Ammon's horn (tissue), 1 donor: ENCODE measurements at regions not wholly inside any gene's neighbourhood (a gene's known extent, or its start where the extent isn't known, plus 50 kb on each side); places are given as distances from the start of the nearest gene placed in this dataset.

Source experiments
- DNase-seq: peaks from one replicate; pipeline ENCODE4 v3.0.0-alpha.2; 2016; ENCODE audit warnings: low spot score

DNA sequence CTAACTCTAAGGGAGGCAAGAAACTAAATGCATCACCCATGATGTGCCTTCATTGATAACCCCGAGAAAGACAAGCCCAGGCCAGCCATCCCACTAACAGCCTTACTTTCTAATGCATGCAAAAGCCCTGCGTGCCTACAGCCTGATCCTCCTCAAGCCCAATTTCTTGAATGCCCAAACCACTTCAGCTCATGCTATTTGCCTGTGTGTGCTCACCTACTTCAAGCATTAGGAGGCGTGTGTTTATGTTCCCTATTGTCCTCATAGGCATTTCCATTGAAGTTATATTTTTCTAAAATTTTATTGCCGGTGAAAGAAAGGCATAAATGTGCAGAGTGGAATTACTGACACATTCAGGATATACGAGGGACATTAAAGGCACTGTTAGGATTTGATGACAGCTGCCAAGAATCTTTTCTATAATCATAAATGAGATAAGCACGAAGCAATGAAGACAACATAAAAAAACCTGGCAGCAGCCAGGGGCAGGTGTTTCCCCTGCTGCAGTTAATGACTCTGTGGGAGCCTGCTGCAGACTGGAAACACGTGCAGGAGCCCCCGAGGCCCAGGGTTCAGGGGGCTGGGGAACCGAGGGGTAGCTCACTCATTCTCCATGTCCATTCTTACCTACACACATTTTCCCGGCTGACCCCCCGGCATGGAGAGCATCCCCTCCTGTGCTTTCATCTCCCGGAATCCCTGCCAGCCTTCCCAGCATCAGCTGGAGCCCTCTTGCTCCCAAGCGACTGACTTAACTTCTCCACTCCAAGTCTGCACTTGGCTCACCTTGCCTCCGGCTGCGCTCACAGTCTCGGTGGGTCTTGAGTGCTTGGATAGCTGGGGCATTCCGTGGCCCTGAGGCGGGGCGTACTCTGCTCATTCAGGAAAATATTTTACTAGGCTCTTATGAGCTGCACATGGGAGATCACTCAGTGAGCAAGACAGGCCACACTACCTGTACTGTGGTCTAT lies 292.3 kb upstream of the SIX2 start:
- no peak for DNase-seq

DNA sequence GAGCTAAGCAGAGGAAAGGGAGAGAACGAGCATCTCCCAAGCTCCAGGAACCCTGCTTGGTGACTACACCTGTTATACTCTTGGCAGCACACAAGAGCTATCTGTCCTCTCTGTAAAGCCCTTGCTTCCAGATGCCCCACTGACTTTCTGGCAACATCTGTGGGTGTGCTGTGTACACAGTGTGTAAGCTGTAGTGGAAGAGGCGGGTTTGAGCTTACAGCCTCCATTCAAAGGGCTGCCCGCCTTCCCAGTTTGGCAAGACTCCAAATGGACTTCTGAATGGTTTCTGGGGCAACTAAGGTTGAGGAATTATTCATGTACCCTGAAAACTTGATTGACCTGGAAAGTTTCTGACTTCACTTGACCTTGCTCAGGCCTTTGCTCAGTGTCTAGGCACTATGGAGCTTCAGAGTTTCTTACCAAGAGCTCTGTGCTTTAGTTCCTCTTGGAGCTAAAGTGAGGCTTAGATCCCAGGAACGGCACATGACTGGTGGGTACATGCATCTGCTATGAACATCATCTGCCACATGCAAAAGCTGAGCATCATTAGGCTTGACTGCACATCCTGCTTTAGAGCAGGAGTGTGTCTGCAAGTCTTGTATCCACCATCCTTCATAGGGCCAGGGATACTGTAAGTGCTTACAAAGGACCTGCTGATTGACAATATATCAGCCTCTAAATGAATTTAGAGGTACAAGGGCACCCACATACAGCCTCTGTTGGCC lies 290.9 kb upstream of the SIX2 start:
- DNase-seq = peak; percentile 12

DNA sequence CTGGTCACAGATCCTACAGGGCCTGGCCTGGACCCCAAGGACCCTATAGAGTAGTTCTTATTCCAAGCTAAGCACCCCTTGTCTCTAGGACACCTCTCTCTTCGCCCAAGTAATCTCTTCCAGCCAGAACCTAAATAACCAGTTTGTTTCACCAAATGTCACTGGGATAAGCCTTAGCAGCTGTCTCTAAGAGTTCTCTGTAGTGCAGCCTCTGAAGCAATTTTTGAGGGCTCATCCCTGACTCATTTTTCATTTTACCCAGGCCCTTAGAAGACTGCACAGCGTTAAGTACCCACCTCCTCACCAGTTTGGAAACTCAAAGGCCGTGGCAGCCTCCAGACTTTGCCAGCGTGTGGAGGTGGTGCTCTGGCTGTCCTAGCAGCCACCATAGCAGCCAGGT lies 290.1 kb upstream of the SIX2 start:
- no peak for DNase-seq

DNA sequence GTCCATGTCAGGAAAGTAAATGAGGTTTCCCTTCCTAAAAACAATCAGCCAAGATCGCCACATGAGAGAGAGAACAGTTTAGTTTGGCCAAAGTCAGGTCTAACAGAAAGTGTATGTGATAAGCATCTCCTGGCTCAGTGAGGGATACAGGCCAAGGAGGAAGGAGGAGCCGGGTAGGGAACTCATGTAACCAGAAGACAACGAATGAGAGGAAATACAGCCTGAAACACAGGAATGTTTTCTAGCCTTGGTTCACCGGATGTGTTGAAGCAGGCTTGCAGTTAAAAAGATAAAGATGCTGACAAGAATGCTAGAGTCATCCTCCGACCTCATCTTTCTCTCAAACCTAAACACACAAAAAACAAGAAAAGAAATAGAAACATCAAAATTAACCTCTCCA lies 283.9 kb upstream of the SIX2 start:
- DNase-seq = no peak

DNA sequence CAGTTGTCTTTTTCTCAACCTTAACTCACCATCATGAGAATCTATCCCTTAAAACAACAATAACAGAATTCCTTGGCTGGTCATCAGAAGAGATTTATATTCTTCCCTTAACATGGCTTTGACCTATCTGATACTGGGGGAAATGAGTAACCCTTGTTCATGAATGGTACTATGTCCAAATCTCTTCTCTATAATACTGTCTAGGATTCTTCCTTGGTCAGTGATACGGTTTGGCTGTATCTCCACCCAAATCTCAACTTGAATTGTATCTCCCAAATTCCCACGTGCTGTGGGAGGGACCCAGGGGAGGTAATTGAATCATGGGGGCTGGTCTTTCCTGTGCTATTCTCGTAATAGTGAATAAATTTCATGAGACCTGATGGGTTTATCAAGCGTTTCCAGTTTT lies 282.0 kb upstream of the SIX2 start:
- DNase-seq = no peak

DNA sequence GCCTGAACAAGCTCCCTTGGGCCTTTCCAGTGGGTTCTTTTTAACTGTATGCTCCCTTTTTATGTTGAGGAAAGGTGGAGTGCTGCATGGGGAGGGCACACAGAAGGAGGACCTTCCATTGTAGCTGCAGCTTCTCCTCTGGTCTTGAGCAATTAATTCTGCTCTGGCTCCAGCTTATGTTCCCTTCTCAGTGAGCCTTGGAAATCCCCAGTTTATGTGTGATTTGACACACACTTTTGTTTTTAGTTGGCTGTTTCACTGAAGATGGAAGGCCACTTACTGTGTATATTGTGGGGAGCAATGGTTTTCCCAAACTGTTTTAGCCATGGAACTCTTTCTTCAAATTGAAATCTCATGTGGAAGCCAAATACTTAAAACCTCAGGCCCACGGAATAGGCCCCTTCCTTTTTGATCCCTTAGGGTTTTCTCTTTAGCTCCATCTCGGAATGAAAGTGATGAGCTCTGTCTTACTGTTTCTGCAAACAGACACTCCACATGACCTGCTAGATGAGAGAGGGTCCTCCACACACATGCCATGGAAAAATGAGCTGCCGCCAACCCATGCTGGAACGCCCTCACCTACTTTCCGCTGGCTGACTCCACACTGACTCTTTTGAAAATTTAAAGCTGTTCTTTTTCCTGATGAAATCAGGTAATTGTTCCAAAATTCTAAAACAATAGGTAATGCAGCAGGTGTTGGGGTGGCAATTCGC lies 280.9 kb upstream of the SIX2 start:
- no peak for DNase-seq

DNA sequence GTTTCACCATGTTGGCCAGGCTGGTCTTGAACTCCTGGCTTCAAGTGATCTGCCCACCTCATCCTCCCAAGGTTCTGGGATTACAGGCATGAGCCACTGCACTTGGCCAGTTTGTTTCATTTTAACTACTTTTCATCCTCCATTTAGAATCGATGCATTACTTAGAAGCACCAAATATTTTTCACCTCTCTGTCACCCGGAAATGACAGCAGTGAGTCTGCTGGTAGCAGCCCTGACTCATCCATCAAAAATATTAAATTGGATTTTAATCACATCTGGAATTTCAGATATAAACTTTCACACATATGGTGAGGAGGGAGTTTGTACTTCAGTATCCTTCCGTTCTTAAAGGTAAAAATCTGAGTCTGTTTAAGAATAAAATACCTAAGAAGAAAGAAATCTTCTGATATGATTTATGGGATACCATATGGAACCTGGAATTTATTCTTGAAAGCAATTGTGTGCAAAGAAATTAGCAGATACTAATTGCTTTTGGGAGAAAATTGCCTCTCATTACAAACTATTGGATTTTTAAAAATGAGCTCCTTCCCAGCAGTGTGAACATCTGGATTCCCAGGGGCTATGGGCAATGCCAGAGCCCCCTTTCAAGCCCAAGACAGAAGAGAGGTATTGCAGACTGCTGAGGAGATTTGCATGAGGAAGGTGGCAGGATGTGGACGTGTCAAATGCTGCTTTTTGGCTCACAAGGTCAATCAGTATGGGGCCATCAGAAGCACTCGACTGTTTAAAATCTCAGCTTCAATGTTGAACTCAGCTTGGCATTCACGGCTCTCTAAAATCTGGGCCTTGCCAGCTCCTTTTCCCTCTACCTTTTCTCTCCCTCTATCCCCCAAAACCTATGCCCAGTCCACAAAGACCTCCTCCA lies 279.5 kb upstream of the SIX2 start:
- no peak for DNase-seq

DNA sequence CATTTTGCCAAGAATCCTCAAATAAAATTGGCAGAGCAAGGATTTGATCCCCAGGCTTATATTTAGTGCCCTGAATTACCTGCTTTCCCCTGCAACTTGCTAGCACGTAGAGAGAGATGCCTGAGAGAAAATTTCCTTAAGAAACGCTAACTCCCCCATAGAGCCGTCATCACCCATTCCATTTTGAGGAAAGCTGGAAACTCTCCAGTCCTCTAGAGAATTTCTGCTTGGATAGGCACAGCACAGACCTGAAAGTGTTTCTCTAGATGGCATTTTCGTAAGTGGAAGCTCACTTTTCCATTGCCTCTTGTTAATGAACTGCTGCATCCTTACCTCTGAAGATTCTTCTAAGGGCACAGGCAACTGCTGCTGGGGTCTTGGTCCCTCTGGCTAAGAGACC lies 277.8 kb upstream of the SIX2 start:
- DNase-seq = no peak

DNA sequence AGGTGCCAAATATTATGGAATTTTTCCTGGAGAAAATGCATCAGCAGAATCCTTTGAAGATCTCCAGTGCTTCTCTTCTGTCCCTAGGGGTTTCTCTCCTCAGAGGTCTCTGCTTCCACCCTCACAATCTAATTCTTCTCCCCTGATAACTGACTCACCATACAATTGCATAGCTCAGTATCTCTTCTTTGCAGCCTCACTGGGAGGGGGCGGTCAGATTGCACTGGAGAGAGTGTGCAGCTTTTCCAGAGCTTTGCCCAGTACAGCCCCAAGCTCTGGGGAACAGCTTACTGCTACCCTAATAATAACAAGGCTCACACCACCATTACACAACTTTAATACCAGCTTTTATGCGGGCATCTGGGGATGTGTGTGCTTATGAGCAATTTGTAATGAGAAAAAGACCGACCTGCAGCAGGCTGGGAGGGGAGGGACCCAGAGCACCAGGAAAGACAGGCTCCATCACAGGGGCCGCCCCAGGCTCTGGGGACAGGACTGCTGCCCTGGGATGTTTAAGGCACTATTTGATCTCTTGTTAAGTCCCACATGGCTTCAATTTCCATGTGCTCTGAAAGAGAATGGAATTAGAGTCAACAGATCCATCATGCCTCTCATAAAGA lies 276.6 kb upstream of the SIX2 start:
- no peak for DNase-seq

DNA sequence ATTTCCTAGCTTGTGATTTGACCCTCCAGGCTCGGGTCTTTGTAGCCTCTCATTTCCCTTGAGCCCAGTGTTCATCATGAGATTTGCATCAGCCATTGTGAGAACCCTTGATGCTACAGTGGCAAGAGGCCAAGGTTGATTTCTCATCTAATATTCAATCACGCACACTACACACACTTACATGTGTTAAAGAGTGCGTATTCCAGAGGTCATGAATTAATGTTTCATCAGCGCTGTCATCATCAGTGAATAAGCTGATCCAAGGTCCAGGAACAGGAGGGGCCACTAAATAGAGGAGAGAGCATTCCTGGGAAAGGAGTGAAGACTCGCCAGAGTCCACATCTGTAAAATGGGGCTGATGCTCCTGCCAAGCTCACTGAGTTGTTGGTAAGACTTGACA lies 276.1 kb upstream of the SIX2 start:
- no peak for DNase-seq

DNA sequence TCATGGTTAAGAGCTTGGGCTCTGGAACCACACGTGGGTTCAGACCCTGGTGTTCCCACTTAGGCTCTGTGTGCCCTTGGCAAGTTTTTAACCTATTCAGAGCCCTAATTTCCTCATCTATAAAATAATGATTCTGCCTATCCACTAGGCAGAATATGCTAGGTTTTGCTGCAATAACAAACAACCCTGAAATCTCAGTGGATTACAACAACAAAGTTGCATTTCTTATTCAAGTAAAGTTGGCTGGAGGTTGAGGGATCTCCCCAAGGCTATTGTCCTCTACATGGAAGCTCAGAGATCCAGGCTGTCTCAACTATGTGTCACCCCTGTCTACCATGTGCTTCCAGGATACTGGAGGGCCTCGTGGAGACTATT lies 275.4 kb upstream of the SIX2 start:
- DNase-seq = no peak

DNA sequence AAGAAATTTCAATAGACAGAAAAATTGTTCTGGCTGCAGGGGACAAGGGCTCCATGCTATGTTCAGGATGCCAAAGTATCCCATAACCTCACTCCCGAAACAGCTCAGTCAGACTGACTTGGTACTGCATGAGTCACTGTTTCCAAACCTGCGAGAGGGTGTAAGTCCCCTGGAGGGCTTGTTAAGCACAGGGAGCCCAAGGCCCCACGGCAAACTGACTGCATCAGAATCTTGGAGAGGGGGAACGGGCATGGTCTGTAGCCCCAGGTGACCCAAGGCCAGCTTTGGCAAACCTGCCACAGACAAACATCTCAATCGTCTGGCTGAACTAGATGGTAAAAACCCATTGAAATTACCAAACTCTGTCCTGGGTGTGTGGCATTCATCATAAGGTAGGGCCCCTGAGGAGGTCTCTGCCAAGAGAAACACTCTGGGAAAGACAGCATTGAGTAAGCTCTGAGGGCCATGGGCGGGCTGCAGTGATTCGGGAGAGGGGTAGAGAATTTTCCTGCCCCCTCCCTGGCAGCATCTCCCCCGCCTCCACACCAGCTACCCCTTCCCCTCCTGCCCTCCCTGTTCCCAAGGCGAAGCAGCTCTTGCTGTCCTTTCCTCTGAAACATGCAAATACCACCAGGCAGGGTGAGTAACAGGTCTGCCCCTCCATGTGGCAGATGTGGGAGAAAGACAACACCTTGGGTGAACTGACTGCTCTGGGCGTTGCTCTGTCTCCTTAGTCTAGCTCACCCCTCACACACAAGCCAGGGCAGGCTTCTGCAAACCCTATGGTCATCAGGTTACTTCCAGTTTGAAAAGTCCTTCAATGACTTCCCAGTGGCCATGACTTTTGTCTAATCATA lies 274.7 kb upstream of the SIX2 start:
- no peak for DNase-seq

DNA sequence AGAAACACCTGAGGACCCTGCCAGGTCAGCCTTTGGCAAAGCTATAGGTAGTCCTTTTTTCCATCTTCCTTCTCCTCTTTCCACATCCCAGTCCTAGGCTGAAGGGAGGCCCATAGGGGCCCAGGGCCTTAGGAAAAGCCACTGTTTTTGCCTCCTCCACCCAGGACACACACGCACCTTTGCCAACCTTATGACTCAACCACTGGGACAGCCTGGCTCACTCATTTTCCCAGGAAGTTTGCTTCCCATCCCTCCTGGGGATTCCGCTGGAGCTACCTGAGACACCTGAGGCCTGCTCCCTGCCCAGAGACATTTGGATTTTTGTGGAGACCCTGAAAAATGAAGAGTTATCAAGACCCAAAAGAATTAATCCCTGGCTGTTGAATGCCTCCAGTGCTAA lies 273.4 kb upstream of the SIX2 start:
- no peak for DNase-seq

DNA sequence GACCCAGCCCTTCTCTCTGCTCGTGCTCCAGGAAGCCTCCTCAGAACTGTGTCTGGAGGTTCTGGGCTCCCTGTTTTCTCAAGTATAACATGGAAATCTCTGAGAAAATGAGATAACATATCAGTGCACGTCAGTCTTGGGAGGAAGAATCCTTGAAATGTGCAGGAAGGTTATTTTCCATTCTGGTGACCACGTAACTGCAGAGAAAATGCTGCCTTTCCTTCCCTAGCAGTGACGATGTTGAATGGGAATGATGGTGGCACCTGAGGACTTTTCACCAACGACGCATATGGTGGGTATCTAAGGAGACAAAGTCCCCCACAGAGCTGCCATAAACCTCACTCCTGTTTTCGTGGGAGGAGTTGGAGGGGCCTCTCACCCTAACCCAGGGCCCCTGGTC lies 272.1 kb upstream of the SIX2 start:
- no peak for DNase-seq

DNA sequence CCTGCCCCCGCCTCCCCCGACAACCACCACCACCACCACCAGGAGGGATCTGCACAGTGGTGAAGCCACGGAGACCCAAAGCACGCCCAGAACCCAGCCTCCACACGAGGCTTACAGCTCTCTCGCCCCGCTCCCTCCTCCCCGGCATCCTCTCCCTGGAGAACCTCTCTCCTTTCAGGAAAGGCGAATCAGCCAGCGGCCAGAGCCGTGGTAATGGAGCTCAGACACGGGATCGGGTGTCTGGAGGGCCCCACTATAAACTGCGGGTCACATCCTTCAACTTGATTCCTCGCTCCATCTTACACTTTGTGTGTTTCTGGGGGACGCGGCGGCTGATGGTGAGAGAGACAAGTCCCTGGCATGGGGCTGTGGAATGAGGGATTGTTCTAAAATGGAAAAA lies 271.5 kb upstream of the SIX2 start:
- no peak for DNase-seq

DNA sequence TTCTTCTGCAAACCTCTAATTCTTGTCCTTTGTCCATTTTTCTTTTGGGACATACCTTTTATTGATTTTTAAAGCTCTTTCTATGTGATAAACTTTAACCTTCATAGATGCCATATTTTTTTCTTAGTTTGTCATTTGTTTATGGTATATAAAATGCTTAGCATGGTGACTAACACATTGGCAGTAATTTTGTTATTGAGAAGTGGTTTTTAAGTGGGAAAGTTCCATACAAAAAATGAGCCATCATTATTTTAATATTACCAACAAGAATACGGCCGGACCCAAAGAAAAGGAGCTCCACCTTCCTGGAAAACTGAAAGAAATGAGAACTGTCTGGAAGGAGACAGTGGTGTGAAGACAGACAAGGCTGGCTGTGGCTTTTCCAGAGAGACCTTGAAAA lies 270.1 kb upstream of the SIX2 start:
- no peak for DNase-seq

DNA sequence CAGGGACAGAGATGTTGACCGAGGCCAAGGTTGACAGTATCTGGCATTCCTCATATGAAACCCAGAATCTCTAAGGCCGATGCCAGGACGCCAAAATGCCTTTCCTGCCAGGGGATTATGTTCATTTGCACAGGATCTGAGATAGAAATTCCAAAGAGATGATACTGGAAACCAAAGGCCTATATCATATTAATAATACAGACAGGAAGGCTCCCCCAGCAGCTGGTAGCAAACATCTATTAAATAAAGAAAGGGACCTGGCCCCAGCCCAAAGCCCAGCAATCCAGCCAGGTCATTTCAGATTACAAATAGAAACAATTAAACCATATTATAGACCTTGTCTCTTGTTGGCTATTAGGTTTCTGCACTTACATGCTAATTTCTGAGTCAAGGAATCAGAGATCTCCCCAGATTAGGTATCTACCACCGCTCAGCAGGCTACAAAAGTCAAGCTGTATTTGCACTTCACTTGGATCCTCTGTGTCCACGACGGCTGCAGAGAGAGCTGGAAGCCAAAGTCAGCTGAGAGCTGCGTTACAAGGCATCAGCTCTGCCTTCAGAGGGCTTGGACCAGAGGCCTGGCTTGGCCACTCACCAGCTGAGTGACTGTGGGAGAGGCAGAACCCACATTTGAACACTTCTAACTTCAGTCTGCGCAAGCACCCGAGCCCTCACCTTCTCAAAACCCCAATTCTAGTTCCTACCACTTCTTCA lies 269.3 kb upstream of the SIX2 start:
- DNase-seq = no peak

DNA sequence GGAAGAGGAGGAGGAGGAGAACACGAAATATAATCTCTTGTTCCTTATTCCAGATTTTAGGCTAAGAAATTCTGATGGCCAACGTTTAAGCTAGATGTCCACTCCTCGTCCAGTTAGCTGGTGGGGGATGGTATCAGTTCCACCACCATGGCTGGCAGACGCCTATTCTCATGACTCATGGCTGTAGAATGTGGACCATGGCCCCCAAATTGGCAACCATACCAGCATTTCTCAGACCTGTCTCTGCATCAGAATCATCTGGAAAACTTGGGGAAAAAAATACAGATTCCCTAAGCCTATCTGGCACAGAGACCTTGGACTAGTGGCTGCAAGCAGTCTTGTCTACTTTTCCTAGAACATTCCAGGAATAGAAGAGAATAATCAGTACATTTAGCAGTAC lies 267.7 kb upstream of the SIX2 start:
- no peak for DNase-seq

DNA sequence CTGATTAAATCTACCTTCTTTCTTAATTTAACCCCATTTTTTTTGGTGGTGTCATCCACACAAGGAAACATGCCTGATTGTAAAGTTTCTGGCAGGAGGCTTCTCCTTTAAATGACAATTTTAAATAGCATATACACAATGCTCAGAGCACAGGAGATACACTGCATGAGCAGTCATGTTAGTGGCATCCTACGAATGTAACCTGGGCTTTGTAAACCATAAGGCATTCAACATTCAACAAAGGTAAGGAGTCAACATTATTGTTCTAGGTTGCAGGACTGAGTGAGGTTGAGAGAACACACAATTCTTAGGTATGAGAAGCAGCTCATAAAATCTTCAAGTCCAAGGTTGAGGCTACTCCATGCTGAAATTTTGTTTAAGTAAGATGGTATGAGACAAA lies 266.6 kb upstream of the SIX2 start:
- DNase-seq = no peak
